ENCODE measurements at regions not wholly inside any gene's neighbourhood (a gene's known extent, or its start where the extent isn't known, plus 50 kb on each side); places are given as distances from the start of the nearest gene placed in this dataset.

DNA sequence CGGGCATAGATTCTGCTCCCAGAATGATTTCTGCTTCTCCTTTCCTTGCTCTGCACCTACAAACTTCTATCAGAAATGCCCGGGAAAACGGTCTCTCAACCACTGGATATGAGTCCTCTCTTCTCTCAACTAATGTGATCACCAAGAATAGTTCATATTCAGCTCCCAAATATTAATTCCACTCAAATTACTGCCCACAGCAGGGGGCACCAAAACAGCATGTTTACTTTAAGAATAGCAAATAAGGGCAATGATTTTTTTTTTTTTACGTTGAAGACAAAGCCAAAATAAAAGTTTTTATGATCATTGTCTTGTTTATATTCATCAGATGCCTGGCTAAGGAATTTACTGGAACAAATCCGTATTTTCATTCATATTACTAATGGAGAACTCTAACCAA, 94.9 kb upstream of the PRSS1 start:
- TF ChIP-seq ZNF121 (CRISPR knock-in tag; IDR thresholded peaks at IDR 0.05) (no peak), JUN (CRISPR knock-in tag; IDR thresholded peaks at IDR 0.05) (no peak), CREM (CRISPR knock-in tag; IDR thresholded peaks at IDR 0.05) (no peak), SMAD4 (CRISPR knock-in tag; IDR thresholded peaks at IDR 0.05) (no peak), SP1 (CRISPR knock-in tag; conservative IDR thresholded peaks at IDR 0.05) (no peak), ZNF219 (CRISPR knock-in tag; IDR thresholded peaks at IDR 0.05; ENCODE audit: borderline replicate concordance) (no peak), NFE2L1 (CRISPR knock-in tag; IDR thresholded peaks at IDR 0.05) (no peak)
- TF ChIP-seq, protein P1, sequence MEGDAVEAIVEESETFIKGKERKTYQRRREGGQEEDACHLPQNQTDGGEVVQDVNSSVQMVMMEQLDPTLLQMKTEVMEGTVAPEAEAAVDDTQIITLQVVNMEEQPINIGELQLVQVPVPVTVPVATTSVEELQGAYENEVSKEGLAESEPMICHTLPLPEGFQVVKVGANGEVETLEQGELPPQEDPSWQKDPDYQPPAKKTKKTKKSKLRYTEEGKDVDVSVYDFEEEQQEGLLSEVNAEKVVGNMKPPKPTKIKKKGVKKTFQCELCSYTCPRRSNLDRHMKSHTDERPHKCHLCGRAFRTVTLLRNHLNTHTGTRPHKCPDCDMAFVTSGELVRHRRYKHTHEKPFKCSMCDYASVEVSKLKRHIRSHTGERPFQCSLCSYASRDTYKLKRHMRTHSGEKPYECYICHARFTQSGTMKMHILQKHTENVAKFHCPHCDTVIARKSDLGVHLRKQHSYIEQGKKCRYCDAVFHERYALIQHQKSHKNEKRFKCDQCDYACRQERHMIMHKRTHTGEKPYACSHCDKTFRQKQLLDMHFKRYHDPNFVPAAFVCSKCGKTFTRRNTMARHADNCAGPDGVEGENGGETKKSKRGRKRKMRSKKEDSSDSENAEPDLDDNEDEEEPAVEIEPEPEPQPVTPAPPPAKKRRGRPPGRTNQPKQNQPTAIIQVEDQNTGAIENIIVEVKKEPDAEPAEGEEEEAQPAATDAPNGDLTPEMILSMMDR (IDR thresholded peaks at IDR 0.05) = no peak
- TF ChIP-seq, protein P2, sequence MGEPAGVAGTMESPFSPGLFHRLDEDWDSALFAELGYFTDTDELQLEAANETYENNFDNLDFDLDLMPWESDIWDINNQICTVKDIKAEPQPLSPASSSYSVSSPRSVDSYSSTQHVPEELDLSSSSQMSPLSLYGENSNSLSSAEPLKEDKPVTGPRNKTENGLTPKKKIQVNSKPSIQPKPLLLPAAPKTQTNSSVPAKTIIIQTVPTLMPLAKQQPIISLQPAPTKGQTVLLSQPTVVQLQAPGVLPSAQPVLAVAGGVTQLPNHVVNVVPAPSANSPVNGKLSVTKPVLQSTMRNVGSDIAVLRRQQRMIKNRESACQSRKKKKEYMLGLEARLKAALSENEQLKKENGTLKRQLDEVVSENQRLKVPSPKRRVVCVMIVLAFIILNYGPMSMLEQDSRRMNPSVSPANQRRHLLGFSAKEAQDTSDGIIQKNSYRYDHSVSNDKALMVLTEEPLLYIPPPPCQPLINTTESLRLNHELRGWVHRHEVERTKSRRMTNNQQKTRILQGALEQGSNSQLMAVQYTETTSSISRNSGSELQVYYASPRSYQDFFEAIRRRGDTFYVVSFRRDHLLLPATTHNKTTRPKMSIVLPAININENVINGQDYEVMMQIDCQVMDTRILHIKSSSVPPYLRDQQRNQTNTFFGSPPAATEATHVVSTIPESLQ (CRISPR knock-in tag; IDR thresholded peaks at IDR 0.05) = no peak
- TF ChIP-seq, protein P3, sequence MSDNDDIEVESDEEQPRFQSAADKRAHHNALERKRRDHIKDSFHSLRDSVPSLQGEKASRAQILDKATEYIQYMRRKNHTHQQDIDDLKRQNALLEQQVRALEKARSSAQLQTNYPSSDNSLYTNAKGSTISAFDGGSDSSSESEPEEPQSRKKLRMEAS (CRISPR knock-in tag; IDR thresholded peaks at IDR 0.05) = no peak
- TF ChIP-seq, protein P4, sequence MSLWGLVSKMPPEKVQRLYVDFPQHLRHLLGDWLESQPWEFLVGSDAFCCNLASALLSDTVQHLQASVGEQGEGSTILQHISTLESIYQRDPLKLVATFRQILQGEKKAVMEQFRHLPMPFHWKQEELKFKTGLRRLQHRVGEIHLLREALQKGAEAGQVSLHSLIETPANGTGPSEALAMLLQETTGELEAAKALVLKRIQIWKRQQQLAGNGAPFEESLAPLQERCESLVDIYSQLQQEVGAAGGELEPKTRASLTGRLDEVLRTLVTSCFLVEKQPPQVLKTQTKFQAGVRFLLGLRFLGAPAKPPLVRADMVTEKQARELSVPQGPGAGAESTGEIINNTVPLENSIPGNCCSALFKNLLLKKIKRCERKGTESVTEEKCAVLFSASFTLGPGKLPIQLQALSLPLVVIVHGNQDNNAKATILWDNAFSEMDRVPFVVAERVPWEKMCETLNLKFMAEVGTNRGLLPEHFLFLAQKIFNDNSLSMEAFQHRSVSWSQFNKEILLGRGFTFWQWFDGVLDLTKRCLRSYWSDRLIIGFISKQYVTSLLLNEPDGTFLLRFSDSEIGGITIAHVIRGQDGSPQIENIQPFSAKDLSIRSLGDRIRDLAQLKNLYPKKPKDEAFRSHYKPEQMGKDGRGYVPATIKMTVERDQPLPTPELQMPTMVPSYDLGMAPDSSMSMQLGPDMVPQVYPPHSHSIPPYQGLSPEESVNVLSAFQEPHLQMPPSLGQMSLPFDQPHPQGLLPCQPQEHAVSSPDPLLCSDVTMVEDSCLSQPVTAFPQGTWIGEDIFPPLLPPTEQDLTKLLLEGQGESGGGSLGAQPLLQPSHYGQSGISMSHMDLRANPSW (CRISPR knock-in tag; conservative IDR thresholded peaks at IDR 0.05; ENCODE audit: low read depth) = no peak
